A673 (cell line): ENCODE measurements at regions not wholly inside any gene's neighbourhood (a gene's known extent, or its start where the extent isn't known, plus 50 kb on each side); places are given as distances from the start of the nearest gene placed in this dataset.

Experiments used
- EZH2 ChIP-seq: fragments of 200-600 bp; sonication (generic); IDR thresholded peaks from 2 replicates; pipeline ENCODE4 v1.6.1; 2017; ENCODE audit warnings: borderline replicate concordance, low read depth, mild to moderate bottlenecking, mixed read lengths, antibody characterized with exemption, low read length; ENCODE audit not compliant: poor library complexity, severe bottlenecking
- TF ChIP-seq, protein P1 (sequence below): fragments of 300-800, 200-600 bp; sonication (generic); conservative IDR thresholded peaks from 2 replicates; pipeline ENCODE4 v1.5.1; 2017; ENCODE audit warnings: low read depth, mild to moderate bottlenecking, antibody characterized with exemption, low read length, moderate library complexity, mixed read lengths

DNA sequence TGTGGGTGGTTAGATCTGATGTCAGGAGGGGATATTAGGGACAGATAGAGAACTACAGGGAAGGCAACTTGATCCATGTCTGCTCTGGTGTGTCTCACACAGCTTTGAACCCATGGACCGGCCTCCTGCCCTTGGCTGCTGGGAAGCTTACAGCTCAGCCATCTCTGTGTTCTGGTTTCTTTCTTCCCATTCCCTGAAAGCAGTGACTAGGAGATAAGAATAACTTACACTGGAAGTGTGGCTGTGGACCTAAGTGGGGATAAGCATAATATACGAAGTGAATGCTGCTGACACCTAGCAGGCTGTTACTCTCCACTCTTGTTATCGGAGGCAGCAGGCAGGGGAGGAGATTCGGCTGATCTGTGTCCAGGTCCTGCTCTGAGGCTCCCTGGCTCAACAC lies 282.3 kb upstream of the TUT7 start:
- TF ChIP-seq, protein P1, sequence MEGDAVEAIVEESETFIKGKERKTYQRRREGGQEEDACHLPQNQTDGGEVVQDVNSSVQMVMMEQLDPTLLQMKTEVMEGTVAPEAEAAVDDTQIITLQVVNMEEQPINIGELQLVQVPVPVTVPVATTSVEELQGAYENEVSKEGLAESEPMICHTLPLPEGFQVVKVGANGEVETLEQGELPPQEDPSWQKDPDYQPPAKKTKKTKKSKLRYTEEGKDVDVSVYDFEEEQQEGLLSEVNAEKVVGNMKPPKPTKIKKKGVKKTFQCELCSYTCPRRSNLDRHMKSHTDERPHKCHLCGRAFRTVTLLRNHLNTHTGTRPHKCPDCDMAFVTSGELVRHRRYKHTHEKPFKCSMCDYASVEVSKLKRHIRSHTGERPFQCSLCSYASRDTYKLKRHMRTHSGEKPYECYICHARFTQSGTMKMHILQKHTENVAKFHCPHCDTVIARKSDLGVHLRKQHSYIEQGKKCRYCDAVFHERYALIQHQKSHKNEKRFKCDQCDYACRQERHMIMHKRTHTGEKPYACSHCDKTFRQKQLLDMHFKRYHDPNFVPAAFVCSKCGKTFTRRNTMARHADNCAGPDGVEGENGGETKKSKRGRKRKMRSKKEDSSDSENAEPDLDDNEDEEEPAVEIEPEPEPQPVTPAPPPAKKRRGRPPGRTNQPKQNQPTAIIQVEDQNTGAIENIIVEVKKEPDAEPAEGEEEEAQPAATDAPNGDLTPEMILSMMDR, result no peak
- TF ChIP-seq EZH2, result no peak
